SK-N-SH (cell line): ENCODE measurements at regions not wholly inside any gene's neighbourhood (a gene's known extent, or its start where the extent isn't known, plus 50 kb on each side); places are given as distances from the start of the nearest gene placed in this dataset.

Source experiments
- EP300 ChIP-seq, 2 experiments: IDR thresholded peaks; 2 replicates each; pipeline versions ENCODE4 v1.4.0 to v1.6.1; 2012; ENCODE audit warnings: borderline replicate concordance in 1 of 2, low read depth in 1 of 2, low read length in 1 of 2
- EZH2phosphoT487 ChIP-seq: fragments of 200-600 bp; sonication (generic); IDR thresholded peaks from 2 replicates; pipeline ENCODE4 v1.6.1; 2017; ENCODE audit warnings: low read depth, mixed run types, mild to moderate bottlenecking, antibody characterized with exemption, moderate library complexity, borderline replicate concordance
- FOXJ3 ChIP-seq: sonication (generic); formaldehyde crosslinking; IDR thresholded peaks from 2 replicates; pipeline ENCODE4 v1.5.1; 2020; ENCODE audit warnings: mild to moderate bottlenecking, missing genetic modification reagents
- GABPA ChIP-seq: IDR thresholded peaks from 2 replicates; pipeline ENCODE4 v1.4.0; 2012; ENCODE audit warnings: low read depth, mild to moderate bottlenecking
- POLR2AphosphoS5 ChIP-seq: IDR thresholded peaks from 2 replicates; pipeline ENCODE4 v1.6.1; 2012; ENCODE audit warnings: low read depth, low read length
- SMC3 ChIP-seq: IDR thresholded peaks from 2 replicates; pipeline ENCODE4 v1.6.1; 2012; ENCODE audit warnings: low read depth, low read length, improper control_type of control experiment
- TAF1 ChIP-seq: IDR thresholded peaks from 2 replicates; pipeline ENCODE4 v1.6.1; 2012; ENCODE audit warnings: low read depth, mild to moderate bottlenecking, low read length, moderate library complexity, borderline replicate concordance
- TCF12 ChIP-seq: IDR thresholded peaks from 2 replicates; pipeline ENCODE4 v1.4.0; 2012
- YY1 ChIP-seq: IDR thresholded peaks from 2 replicates; pipeline ENCODE4 v1.4.0; 2012; ENCODE audit warnings: low read depth, mild to moderate bottlenecking
- TF ChIP-seq, protein P1 (sequence below): fragments of 200-600 bp; sonication (generic); IDR thresholded peaks from 2 replicates; pipeline ENCODE4 v1.6.1; 2017; ENCODE audit warnings: antibody characterized with exemption, mild to moderate bottlenecking, moderate library complexity

DNA sequence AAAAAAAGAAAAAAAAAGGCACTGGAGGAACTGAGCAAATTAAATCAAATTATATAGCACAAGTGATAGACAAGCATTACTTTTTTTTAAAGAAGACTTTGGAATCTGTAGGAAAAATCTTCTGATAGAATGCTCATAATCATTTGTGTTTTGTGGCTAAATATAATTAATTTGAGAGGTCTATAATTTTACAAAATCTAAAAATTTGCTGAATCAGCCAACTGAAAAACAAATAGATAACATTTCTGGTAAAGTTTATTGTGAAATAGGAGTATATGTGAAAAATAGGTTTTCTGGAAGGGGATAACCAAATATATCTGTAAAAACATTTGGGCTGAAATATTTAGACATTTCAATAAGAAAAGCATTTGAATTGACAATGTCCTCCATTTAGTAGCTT lies 844.9 kb upstream of the COBL start:
- TF ChIP-seq, protein P1, sequence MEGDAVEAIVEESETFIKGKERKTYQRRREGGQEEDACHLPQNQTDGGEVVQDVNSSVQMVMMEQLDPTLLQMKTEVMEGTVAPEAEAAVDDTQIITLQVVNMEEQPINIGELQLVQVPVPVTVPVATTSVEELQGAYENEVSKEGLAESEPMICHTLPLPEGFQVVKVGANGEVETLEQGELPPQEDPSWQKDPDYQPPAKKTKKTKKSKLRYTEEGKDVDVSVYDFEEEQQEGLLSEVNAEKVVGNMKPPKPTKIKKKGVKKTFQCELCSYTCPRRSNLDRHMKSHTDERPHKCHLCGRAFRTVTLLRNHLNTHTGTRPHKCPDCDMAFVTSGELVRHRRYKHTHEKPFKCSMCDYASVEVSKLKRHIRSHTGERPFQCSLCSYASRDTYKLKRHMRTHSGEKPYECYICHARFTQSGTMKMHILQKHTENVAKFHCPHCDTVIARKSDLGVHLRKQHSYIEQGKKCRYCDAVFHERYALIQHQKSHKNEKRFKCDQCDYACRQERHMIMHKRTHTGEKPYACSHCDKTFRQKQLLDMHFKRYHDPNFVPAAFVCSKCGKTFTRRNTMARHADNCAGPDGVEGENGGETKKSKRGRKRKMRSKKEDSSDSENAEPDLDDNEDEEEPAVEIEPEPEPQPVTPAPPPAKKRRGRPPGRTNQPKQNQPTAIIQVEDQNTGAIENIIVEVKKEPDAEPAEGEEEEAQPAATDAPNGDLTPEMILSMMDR = no peak
- TF ChIP-seq EZH2phosphoT487 (no peak), TAF1 (no peak), POLR2AphosphoS5 (no peak), TCF12 (no peak), EP300 (IDR thresholded peaks at IDR 0.05; ENCODE audit: borderline replicate concordance in 1 of 2, low read depth in 1 of 2, low read length in 1 of 2) (no peak), FOXJ3 (no peak), YY1 (no peak), GABPA (no peak), SMC3 (no peak)
